ENCODE measurements at regions not wholly inside any gene's neighbourhood (a gene's known extent, or its start where the extent isn't known, plus 50 kb on each side); places are given as distances from the start of the nearest gene placed in this dataset.

DNA sequence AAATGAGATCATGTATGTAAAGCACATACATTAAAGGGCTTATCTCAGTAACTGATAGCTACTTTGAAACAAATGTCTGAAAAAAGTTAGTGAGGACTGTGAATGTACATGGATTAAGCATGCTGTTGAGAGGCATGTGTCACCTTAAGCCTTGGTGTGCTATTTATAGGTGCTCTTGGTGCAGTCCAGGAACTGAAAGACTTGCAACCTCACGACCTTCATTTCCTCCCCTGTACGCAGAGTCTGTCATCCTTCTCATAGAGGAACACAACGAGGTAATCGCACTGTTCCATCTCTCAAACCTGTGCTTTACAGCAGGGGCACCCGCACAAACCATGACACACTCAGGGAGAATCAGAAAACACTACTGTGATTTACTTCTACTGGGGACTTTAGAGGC is 65.6 kb downstream of the UFM1 start:
- H3K27ac ChIP-seq: no peak overlapping the region
- ChIA-PET POLR2A (ENCODE audit: low non-redundant PET) (no interaction called here), CTCF (no interaction called here)
- TF ChIP-seq CTCF (conservative IDR thresholded peaks at IDR 0.05; ENCODE audit: low read depth): no peak
- no peak for DNase-seq (ENCODE audit: low spot score)

DNA sequence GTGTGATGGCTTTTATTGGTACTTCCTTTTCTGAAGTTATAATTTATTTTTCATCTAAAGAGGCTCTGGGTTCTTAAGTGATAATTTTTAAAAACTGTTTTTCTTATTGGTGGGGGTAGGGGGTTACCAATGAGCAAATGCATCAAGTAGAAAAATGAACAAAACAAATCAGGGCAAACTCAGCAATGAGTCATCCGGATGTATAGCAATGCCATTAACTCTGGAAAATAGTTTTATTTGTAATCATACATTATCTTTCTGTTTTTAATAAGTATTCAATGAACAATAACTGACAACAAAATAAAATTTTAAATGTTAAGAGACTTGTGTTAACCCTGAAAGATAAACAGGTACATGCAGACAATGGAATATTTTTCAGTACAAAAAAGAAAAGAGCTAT is 67.6 kb downstream of the UFM1 start:
- H3K27ac ChIP-seq: no peak overlapping the region
- peak; percentile 36 for DNase-seq (ENCODE audit: low spot score)
- ChIA-PET CTCF (no interaction called here), POLR2A (ENCODE audit: low non-redundant PET) (no interaction called here)
- TF ChIP-seq CTCF (conservative IDR thresholded peaks at IDR 0.05; ENCODE audit: low read depth): no peak

GRCh38 chr13:38417727-38418126 is 68.1 kb downstream of the UFM1 start:
- H3K27ac ChIP-seq: no peak overlapping the region
- CTCF ChIA-PET: no interaction called here
- TF ChIP-seq CTCF (conservative IDR thresholded peaks at IDR 0.05; ENCODE audit: low read depth): no peak
- POLR2A ChIA-PET (ENCODE audit: low non-redundant PET): no interaction called here
- DNase-seq (ENCODE audit: low spot score): peak; percentile 44

GRCh38 chr13:38418286-38418685 is 68.6 kb downstream of the UFM1 start:
- TF ChIP-seq CTCF (conservative IDR thresholded peaks at IDR 0.05; ENCODE audit: low read depth): no peak
- no peak for DNase-seq (ENCODE audit: low spot score)
- ChIA-PET CTCF (interaction anchor here (0.5 kb wide), 1 partner anchor 99 kb away, joined by 3 read pairs; no protein-coding TSS in a partner anchor), POLR2A (ENCODE audit: low non-redundant PET) (no interaction called here)
- no peak overlapping the region for H3K27ac ChIP-seq

- DNase-seq (ENCODE audit: low spot score): no peak
- no peak overlapping the region for H3K27ac ChIP-seq
- no peak for TF ChIP-seq CTCF (conservative IDR thresholded peaks at IDR 0.05; ENCODE audit: low read depth)
- ChIA-PET CTCF (interaction anchor here (0.6 kb wide), 1 partner anchor 39 kb away, joined by 3 read pairs; no protein-coding TSS in a partner anchor), POLR2A (ENCODE audit: low non-redundant PET) (no interaction called here)
Observed at GRCh38 chr13:38419312-38419873, 69.7 kb downstream of the UFM1 start.

DNA sequence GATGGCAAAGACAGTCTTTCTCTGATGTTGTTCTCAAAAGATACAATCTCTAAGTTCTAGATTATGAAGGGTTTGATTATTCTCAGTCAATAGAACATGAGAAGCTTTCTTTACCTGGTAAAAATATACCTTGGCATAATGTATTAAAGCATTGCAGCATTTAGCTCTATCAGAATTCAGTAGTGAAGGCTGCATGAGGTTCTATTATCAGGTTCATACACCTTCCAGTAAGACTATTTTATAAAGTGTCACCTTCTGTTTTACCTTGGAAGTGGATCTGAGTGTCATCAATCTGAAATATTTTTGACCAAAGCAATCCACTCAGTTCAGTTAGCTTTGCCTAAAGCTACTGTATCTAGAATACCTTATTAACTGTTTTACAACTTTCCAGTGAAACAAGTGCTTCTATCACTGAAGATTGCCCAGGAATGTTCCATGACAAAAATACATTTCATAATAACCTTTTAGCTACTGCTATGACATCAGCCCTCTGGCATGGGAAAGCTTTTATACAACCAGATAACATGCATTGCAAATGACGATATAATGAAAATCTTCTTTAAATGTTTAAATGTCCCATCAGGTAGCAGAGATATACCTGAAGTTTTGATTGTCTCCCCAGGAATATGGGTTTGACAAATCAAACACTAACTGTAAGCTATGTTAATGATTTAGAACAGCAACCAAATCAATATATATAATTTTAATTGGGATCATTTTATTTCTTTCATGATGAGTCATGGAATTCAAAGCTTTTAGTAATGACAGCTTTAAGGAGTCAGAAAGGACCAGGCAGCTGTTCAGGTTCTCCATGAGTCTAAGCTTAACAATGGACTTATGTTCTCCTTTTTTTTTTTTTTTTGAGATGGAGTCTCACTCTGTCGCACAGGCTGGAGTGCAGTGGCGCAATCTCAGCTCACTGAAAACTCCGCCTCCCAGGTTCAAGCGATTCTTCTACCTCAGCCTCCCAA is 72.2 kb downstream of the UFM1 start:
- DNase-seq (ENCODE audit: low spot score): peak; percentile 4
- POLR2A ChIA-PET (ENCODE audit: low non-redundant PET): no interaction called here

More for the DNA sequence above, 72.2 kb downstream of the UFM1 start:
- CTCF ChIA-PET: interaction anchor here (0.6 kb wide), 1 partner anchor 257 kb away, joined by 3 read pairs; no protein-coding TSS in a partner anchor
- no peak overlapping the region for H3K27ac ChIP-seq
- no peak for TF ChIP-seq CTCF (conservative IDR thresholded peaks at IDR 0.05; ENCODE audit: low read depth)

Data from RWPE1 (cell line).